ENCODE measurements at regions not wholly inside any gene's neighbourhood (a gene's known extent, or its start where the extent isn't known, plus 50 kb on each side); places are given as distances from the start of the nearest gene placed in this dataset.
A peak's percentile ranks its signal among the peaks of the same experiment; 100 is the strongest.

DNA sequence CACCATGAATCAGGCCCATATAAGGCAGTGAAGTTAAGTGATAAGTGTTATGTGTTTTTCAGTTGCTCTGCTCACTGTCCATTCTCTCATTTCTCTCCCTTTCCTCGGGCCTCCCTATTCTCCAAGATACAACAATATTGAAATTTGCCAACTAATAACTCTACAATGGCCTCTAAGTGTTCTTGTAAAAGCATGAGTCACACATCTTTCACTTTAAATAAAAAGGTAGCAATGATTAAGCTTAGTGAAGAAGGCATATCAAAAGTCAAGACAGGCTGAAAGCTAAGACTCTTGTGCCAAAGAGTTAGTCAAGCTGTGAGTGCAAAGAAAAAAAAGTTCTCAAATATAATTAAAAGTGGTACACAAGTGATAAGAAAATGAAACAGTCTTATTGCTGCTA lies 675.4 kb downstream of the OTOL1 start:
- intact Hi-C loops (cut with micrococcal nuclease), result no loop called here
- Histone ChIP-seq H3K27ac (replicated peaks) (no peak overlapping the region), H3K9me3 (replicated peaks) (peaks cover 21% of the 10 kb centered on the region), H3K36me3 (no peaks in the 10 kb centered on the region), H3K27me3 (ENCODE audit: low read depth) (no peaks in the 10 kb centered on the region), H3K4me3 (no peak overlapping the region), H3K4me1 (no peaks in the 10 kb centered on the region)
- TF ChIP-seq, protein P1, sequence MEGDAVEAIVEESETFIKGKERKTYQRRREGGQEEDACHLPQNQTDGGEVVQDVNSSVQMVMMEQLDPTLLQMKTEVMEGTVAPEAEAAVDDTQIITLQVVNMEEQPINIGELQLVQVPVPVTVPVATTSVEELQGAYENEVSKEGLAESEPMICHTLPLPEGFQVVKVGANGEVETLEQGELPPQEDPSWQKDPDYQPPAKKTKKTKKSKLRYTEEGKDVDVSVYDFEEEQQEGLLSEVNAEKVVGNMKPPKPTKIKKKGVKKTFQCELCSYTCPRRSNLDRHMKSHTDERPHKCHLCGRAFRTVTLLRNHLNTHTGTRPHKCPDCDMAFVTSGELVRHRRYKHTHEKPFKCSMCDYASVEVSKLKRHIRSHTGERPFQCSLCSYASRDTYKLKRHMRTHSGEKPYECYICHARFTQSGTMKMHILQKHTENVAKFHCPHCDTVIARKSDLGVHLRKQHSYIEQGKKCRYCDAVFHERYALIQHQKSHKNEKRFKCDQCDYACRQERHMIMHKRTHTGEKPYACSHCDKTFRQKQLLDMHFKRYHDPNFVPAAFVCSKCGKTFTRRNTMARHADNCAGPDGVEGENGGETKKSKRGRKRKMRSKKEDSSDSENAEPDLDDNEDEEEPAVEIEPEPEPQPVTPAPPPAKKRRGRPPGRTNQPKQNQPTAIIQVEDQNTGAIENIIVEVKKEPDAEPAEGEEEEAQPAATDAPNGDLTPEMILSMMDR (IDR thresholded peaks at IDR 0.05; ENCODE audit: borderline replicate concordance), result no peak
- no peak for DNase-seq

DNA sequence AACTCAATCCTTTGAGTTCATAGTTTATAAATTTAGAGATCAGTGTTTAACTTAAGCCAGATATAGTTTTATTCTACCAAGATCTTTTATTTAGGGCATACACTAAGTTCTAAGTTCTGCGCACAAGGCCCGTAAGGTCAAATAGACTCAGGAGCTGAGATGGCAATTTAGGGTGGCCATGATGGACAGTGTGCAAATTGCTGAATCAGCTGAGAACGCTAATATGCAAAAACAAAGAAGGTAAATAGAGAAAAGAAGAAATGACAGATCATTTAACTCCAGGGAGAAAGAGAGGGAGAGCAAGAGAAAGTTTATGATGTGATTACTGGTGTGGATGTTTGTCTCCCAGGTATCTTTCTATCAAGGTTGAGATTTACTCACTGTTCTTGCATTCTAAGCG lies 678.5 kb downstream of the OTOL1 start:
- no peak for DNase-seq
- H3K4me1 ChIP-seq, result no peaks in the 10 kb centered on the region
- TF ChIP-seq, protein P1 (IDR thresholded peaks at IDR 0.05; ENCODE audit: borderline replicate concordance), result no peak
- no peak overlapping the region for H3K4me3 ChIP-seq
- no peak overlapping the region for H3K27ac ChIP-seq (replicated peaks)
- H3K9me3 ChIP-seq (replicated peaks), result peaks cover 21% of the 10 kb centered on the region
- intact Hi-C loops (cut with micrococcal nuclease), result no loop called here
- H3K27me3 ChIP-seq (ENCODE audit: low read depth), result no peaks in the 10 kb centered on the region
- H3K36me3 ChIP-seq, result no peaks in the 10 kb centered on the region

DNA sequence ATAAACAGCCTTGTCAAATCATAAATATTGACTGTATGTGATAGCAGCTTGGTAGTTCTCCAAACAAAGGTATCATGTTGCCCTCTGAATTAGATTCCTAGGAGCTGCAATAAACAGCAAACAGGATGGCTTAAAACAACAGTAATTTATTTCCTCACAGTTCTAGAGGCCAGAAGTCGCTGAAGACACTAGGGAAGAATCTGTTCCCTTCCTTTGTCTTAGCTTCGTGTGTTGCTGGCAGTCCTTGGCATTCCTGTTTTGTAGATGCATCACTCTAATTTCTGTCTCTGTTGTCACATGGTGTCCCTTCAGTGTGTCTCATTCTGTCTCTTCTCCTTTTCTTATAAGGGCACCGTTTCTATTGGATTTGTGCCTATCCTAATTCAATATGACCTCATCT lies 679.3 kb downstream of the OTOL1 start:
- H3K27me3 ChIP-seq (ENCODE audit: low read depth), result no peaks in the 10 kb centered on the region

DNA sequence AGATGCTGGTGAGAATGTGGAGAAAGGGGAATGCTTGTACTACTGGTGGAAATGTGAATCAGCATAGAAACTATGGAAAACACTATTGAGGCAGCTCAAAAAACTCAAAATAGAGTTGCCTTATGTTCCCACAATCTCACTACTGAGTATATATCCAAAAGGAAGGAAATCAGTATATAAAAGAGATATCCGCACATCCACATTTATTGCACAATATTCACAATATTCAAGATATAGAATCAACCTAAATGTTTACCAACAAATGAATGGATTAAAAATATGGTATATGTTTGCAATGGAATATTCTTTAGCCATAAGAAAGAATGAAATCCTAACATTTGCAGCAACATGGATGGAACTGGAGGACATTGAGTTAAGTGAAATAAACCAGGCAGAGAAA lies 686.8 kb downstream of the OTOL1 start:
- Histone ChIP-seq H3K27me3 (ENCODE audit: low read depth) (no peaks in the 10 kb centered on the region), H3K9me3 (replicated peaks) (peaks cover 37% of the 10 kb centered on the region), H3K27ac (replicated peaks) (no peak overlapping the region), H3K4me1 (no peaks in the 10 kb centered on the region), H3K4me3 (no peak overlapping the region), H3K36me3 (no peaks in the 10 kb centered on the region)
- DNase-seq, result no peak
- intact Hi-C loops (cut with micrococcal nuclease), result no loop called here
- TF ChIP-seq, protein P1 (IDR thresholded peaks at IDR 0.05; ENCODE audit: borderline replicate concordance), result no peak

More for the DNA sequence above, 679.3 kb downstream of the OTOL1 start:
- no peak for DNase-seq
- Histone ChIP-seq H3K36me3 (no peaks in the 10 kb centered on the region), H3K27ac (replicated peaks) (no peak overlapping the region), H3K4me3 (no peak overlapping the region), H3K9me3 (replicated peaks) (peaks cover 21% of the 10 kb centered on the region), H3K4me1 (no peaks in the 10 kb centered on the region)
- intact Hi-C loops (cut with micrococcal nuclease), result no loop called here
- TF ChIP-seq, protein P1 (IDR thresholded peaks at IDR 0.05; ENCODE audit: borderline replicate concordance), result no peak

DNA sequence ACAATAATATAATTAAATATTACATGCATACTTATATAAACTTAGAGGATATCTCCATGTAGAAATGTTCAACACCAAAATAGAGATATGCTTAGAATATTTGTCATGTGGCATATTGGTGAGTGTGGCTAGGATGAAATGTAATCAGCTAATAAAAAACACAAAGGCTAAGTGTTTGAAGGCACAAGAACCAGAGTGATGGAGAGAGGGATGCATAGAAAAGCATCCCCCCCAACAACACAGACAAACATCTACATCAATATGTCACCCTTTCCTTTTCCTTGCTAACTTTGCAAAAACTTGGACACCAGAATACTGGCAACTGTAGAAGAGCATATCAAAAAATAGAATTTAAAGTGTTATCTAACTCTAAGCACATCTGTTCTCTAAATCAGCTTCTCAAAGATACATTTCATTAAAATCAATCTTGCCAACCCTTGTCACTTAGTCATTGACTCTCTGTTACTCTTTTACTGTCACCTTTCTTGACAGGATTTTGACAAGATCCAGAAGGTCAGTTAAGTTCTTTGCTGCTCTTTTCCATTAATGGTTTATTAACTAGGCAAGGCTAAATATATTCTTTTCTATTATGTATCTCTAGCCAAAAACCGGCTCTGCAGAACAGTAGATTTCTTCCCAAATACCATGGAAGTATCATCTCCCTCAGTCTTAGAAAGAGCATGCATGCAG lies 695.9 kb downstream of the OTOL1 start:
- H3K4me1 ChIP-seq, result peaks cover 32% of the 10 kb centered on the region
- intact Hi-C loops (cut with micrococcal nuclease), result no loop called here

More for the DNA sequence above, 695.9 kb downstream of the OTOL1 start:
- Histone ChIP-seq H3K9me3 (replicated peaks) (peaks cover 17% of the 10 kb centered on the region), H3K27ac (replicated peaks) (peak overlapping the region; percentile 45), H3K36me3 (no peaks in the 10 kb centered on the region), H3K27me3 (ENCODE audit: low read depth) (no peaks in the 10 kb centered on the region), H3K4me3 (no peak overlapping the region)
- no peak for DNase-seq
- TF ChIP-seq, protein P1 (IDR thresholded peaks at IDR 0.05; ENCODE audit: borderline replicate concordance), result no peak
